Hypothalamus (tissue), 51 donors: ENCODE measurements at regions not wholly inside any gene's neighbourhood (a gene's known extent, or its start where the extent isn't known, plus 50 kb on each side); places are given as distances from the start of the nearest gene placed in this dataset.

Experiments used
- DNase-seq, 51 donors: peaks; one replicate each; lab custom pipeline; 2025; lab: John Stamatoyannopoulos, UW

GRCh38 chr16:86894925-86895324, 316.6 kb downstream of the FOXL1 start:
- no peak for DNase-seq

- no peak for DNase-seq
Measured at GRCh38 chr16:86895606-86896005, 317.3 kb downstream of the FOXL1 start.

GRCh38 chr16:86896976-86897375, 318.6 kb downstream of the FOXL1 start:
- no peak for DNase-seq

GRCh38 chr16:86897486-86897885, 319.1 kb downstream of the FOXL1 start:
- no peak for DNase-seq

GRCh38 chr16:86898386-86898785, 320.0 kb downstream of the FOXL1 start:
- DNase-seq: no peak

- DNase-seq: no peak
Measured at GRCh38 chr16:86899151-86899550, 320.8 kb downstream of the FOXL1 start.

GRCh38 chr16:86899757-86900156, 321.4 kb downstream of the FOXL1 start:
- DNase-seq: no peak

GRCh38 chr16:86901483-86901882, 323.1 kb downstream of the FOXL1 start:
- no peak for DNase-seq

- DNase-seq: no peak
Measured at GRCh38 chr16:86902656-86903001, 324.3 kb downstream of the FOXL1 start.

- DNase-seq: no peak
Measured at GRCh38 chr16:86903068-86903467, 324.7 kb downstream of the FOXL1 start.

GRCh38 chr16:86905302-86905701, 327.0 kb downstream of the FOXL1 start:
- no peak for DNase-seq

- DNase-seq: no peak
Measured at GRCh38 chr16:86906623-86907022, 328.3 kb downstream of the FOXL1 start.

GRCh38 chr16:86909359-86910160, 331.2 kb downstream of the FOXL1 start:
- DNase-seq: no peak

GRCh38 chr16:86910161-86910769, 331.9 kb downstream of the FOXL1 start:
- no peak for DNase-seq

GRCh38 chr16:86911437-86911958, 333.1 kb downstream of the FOXL1 start:
- DNase-seq: no peak

- DNase-seq: no peak
Measured at GRCh38 chr16:86913886-86914285, 335.5 kb downstream of the FOXL1 start.

- no peak for DNase-seq
Measured at GRCh38 chr16:86914876-86915717, 336.7 kb downstream of the FOXL1 start.

- no peak for DNase-seq
Measured at GRCh38 chr16:86917471-86918365, 339.4 kb downstream of the FOXL1 start.

- DNase-seq: no peak
Measured at GRCh38 chr16:86918637-86919036, 340.3 kb downstream of the FOXL1 start.

- no peak for DNase-seq
Measured at GRCh38 chr16:86919078-86919477, 340.7 kb downstream of the FOXL1 start.
